H1 (cell line): ENCODE measurements at regions not wholly inside any gene's neighbourhood (a gene's known extent, or its start where the extent isn't known, plus 50 kb on each side); places are given as distances from the start of the nearest gene placed in this dataset.

Source experiments
- CTCF ChIA-PET: fragments of 300-600 bp; sonication (Branson Sonifier 250); formaldehyde crosslinking; loops from one replicate; lab custom pipeline; 2021; ENCODE audit not compliant: partially characterized antibody; lab: Charles Lee
- POLR2A ChIA-PET: fragments of 300-600 bp; sonication (Branson Sonifier 250); formaldehyde crosslinking; loops from one replicate; lab custom pipeline; 2021; ENCODE audit warnings: inconsistent platforms; ENCODE audit not compliant: partially characterized antibody; lab: Charles Lee
- DNase-seq, 2 experiments: peaks; one replicate each; pipeline versions ENCODE4 v3.0.0 to v3.0.0-alpha.2; 2010 to 2022; ENCODE audit warnings: low spot score in 2 of 2, low read depth in 1 of 2, mixed read lengths in 1 of 2
- FAIRE-seq: peaks from 2 replicates; lab custom pipeline; 2011; peaks lifted over from hg19 to GRCh38; lab: Jason Lieb, UNC
- H2AFZ ChIP-seq: 2 replicates; pipeline ENCODE4 v1.8.1; 2012; ENCODE audit warnings: low read length, inconsistent platforms
- H2AK5ac ChIP-seq: 2 replicates; pipeline ENCODE4 v1.6.1; 2013; ENCODE audit warnings: low read depth, low read length
- H2BK120ac ChIP-seq: replicated peaks from 2 replicates; pipeline ENCODE3; 2013; ENCODE audit warnings: low read depth, low read length, inconsistent platforms
- H2BK12ac ChIP-seq: 2 replicates; pipeline ENCODE4 v1.6.1; 2013; ENCODE audit warnings: low read depth, low read length
- H2BK15ac ChIP-seq: 2 replicates; pipeline ENCODE4 v1.6.1; 2013; ENCODE audit warnings: low read length
- H2BK20ac ChIP-seq: 2 replicates; pipeline ENCODE4 v1.6.1; 2013; ENCODE audit warnings: low read length
- H2BK5ac ChIP-seq: 2 replicates; pipeline ENCODE4 v1.6.1; 2013; ENCODE audit warnings: low read depth, low read length
- H3K14ac ChIP-seq: 2 replicates; pipeline ENCODE4 v1.6.1; 2013; ENCODE audit warnings: inconsistent platforms; ENCODE audit not compliant: insufficient read length
- H3K18ac ChIP-seq: 2 replicates; pipeline ENCODE4 v1.6.1; 2013; ENCODE audit warnings: low read length; ENCODE audit errors: extremely low read depth
- H3K23ac ChIP-seq: 2 replicates; pipeline ENCODE4 v1.6.1; 2013; ENCODE audit warnings: inconsistent platforms; ENCODE audit not compliant: insufficient read length
- H3K23me2 ChIP-seq: 2 replicates; pipeline ENCODE4 v1.6.1; 2013; ENCODE audit warnings: low read depth, low read length
- H3K27ac ChIP-seq: 2 replicates; pipeline ENCODE4 v1.6.1; 2011; ENCODE audit warnings: low read depth, low read length, inconsistent platforms
- H3K27me3 ChIP-seq, 4 experiments: replicated peaks in 1 of 4; 1 replicate in 1 of 4; 2 replicates in 3 of 4; pipeline versions ENCODE4 v1.6.1 to v1.8.1; 2011 to 2013; ENCODE audit warnings: low read length in 3 of 4, mild to moderate bottlenecking in 3 of 4, inconsistent platforms in 2 of 4, mixed read lengths in 2 of 4, moderate library complexity in 1 of 4; ENCODE audit not compliant: control insufficient read depth in 3 of 4, insufficient read depth in 3 of 4; ENCODE audit errors: extremely low read depth in 1 of 4
- H3K36me3 ChIP-seq, 4 experiments: 2 replicates each; pipeline versions ENCODE4 v1.6.1 to v1.8.1; 2011 to 2013; ENCODE audit warnings: mild to moderate bottlenecking in 4 of 4, low read length in 3 of 4, moderate library complexity in 2 of 4, control low read depth in 1 of 4, inconsistent platforms in 1 of 4; ENCODE audit not compliant: insufficient read depth in 4 of 4, control insufficient read depth in 2 of 4
- H3K4ac ChIP-seq: replicated peaks from 2 replicates; pipeline ENCODE3; 2013; ENCODE audit warnings: low read length, low read depth, mixed read lengths, inconsistent platforms; ENCODE audit not compliant: insufficient read length
- H3K4me1 ChIP-seq, 4 experiments: replicated peaks in 1 of 4; 1 replicate in 1 of 4; 2 replicates in 3 of 4; pipeline versions ENCODE4 v1.6.1 to v1.8.1; 2011 to 2013; ENCODE audit warnings: low read length in 3 of 4, inconsistent platforms in 2 of 4, mixed read lengths in 1 of 4; ENCODE audit not compliant: insufficient read depth in 4 of 4, control insufficient read depth in 3 of 4
- H3K4me2 ChIP-seq, 2 experiments: 2 replicates each; pipeline versions ENCODE4 v1.6.1 to v1.8.1; 2011 to 2013; ENCODE audit warnings: low read depth in 2 of 2, low read length in 2 of 2, control low read depth in 1 of 2, inconsistent platforms in 1 of 2, mild to moderate bottlenecking in 1 of 2; ENCODE audit not compliant: insufficient read depth in 1 of 2
- H3K4me3 ChIP-seq, 4 experiments: fragments of 200-600, 300-600 bp in 1 of 4; sonication (generic), shearing (Covaris generic), sonication (Bioruptor Twin) in 1 of 4; 2 replicates each; pipeline versions ENCODE4 v1.5.1 to v1.8.1; 2011 to 2016; ENCODE audit warnings: low read length in 4 of 4, low read depth in 3 of 4, control low read depth in 2 of 4, inconsistent platforms in 2 of 4, mild to moderate bottlenecking in 2 of 4, mixed read lengths in 1 of 4, moderate library complexity in 1 of 4; ENCODE audit not compliant: insufficient read depth in 2 of 4; ENCODE audit errors: extremely low read depth in 1 of 4
- H3K56ac ChIP-seq: replicated peaks from 2 replicates; pipeline ENCODE3; 2013; ENCODE audit warnings: low read depth, mild to moderate bottlenecking, mixed read lengths, low read length, inconsistent platforms; ENCODE audit not compliant: insufficient read length
- H3K79me1 ChIP-seq: 2 replicates; pipeline ENCODE4 v1.6.1; 2013; ENCODE audit warnings: low read depth, low read length, control low read depth
- H3K79me2 ChIP-seq, 2 experiments: 2 replicates each; pipeline versions ENCODE4 v1.6.1 to v1.8.1; 2012 to 2013; ENCODE audit warnings: low read length in 2 of 2, mild to moderate bottlenecking in 2 of 2, inconsistent platforms in 1 of 2; ENCODE audit not compliant: insufficient read depth in 2 of 2, control insufficient read depth in 1 of 2
- H3K9ac ChIP-seq, 4 experiments: replicated peaks in 1 of 4; 1 replicate in 1 of 4; 2 replicates in 3 of 4; pipeline versions ENCODE4 v1.6.1 to v1.8.1; 2011 to 2013; ENCODE audit warnings: low read depth in 3 of 4, low read length in 3 of 4, control low read depth in 2 of 4, mild to moderate bottlenecking in 2 of 4, moderate library complexity in 2 of 4, inconsistent platforms in 1 of 4; ENCODE audit errors: extremely low read depth in 1 of 4
- H3K9me3 ChIP-seq, 2 experiments: 2 replicates each; pipeline versions ENCODE4 v1.6.1 to v1.8.1; 2012 to 2013; ENCODE audit warnings: mild to moderate bottlenecking in 2 of 2, moderate library complexity in 2 of 2, control low read depth in 1 of 2, inconsistent platforms in 1 of 2, low read depth in 1 of 2, low read length in 1 of 2, mixed read lengths in 1 of 2; ENCODE audit not compliant: insufficient read depth in 2 of 2
- H4K20me1 ChIP-seq, 2 experiments: replicated peaks in 1 of 2; 2 replicates each; pipeline versions ENCODE3 to v1.8.1; 2011 to 2013; ENCODE audit warnings: inconsistent platforms in 2 of 2, low read length in 2 of 2, mild to moderate bottlenecking in 1 of 2; ENCODE audit not compliant: insufficient read depth in 2 of 2, control insufficient read depth in 1 of 2
- H4K5ac ChIP-seq: 2 replicates; pipeline ENCODE4 v1.6.1; 2013; ENCODE audit warnings: low read length, low read depth, mixed read lengths, inconsistent platforms; ENCODE audit not compliant: insufficient read length
- H4K8ac ChIP-seq: 2 replicates; pipeline ENCODE4 v1.8.0; 2013; ENCODE audit warnings: mild to moderate bottlenecking, moderate library complexity, low read length, inconsistent platforms; ENCODE audit not compliant: insufficient read depth; ENCODE audit errors: extremely low read depth
- H4K91ac ChIP-seq: replicated peaks from 2 replicates; pipeline ENCODE3; 2013; ENCODE audit warnings: low read length, mixed read lengths, inconsistent platforms; ENCODE audit not compliant: insufficient read length
- BACH1 ChIP-seq: IDR thresholded peaks from 2 replicates; pipeline ENCODE4 v1.6.1; 2012; ENCODE audit warnings: low read length, improper control_type of control experiment
- CTBP2 ChIP-seq: IDR thresholded peaks from 2 replicates; pipeline ENCODE4 v1.7.0; 2011; ENCODE audit warnings: borderline replicate concordance, mild to moderate bottlenecking, moderate library complexity, mixed read lengths, low read length; ENCODE audit not compliant: insufficient read depth, insufficient read length
- CTCF ChIP-seq, 3 experiments: IDR thresholded peaks; 1 replicate in 2 of 3; 2 replicates in 1 of 3; pipeline versions ENCODE4 v1.5.1 to v1.6.1; 2011; ENCODE audit warnings: low read length in 3 of 3, mild to moderate bottlenecking in 3 of 3, inconsistent platforms in 2 of 3, low read depth in 1 of 3, moderate library complexity in 1 of 3; ENCODE audit not compliant: insufficient read depth in 1 of 3; ENCODE audit errors: control extremely low read depth in 1 of 3
- HDAC6 ChIP-seq: IDR thresholded peaks from one replicate; pipeline ENCODE4 v1.7.1; 2012; ENCODE audit warnings: low read depth, mild to moderate bottlenecking, inconsistent platforms, low read length, moderate library complexity
- JUN ChIP-seq: IDR thresholded peaks from 2 replicates; pipeline ENCODE4 v1.6.1; 2011; ENCODE audit warnings: low read depth, mild to moderate bottlenecking, improper control_type of control experiment, low read length
- JUND ChIP-seq: IDR thresholded peaks from 2 replicates; pipeline ENCODE4 v1.6.1; 2011; ENCODE audit warnings: mild to moderate bottlenecking, improper control_type of control experiment, low read length
- KDM1A ChIP-seq: fragments of 200-600, 300-600 bp; sonication (generic); IDR thresholded peaks from 2 replicates; pipeline ENCODE4 v1.7.1; 2016; ENCODE audit warnings: mild to moderate bottlenecking, low read length, borderline replicate concordance
- RAD21 ChIP-seq, 2 experiments: IDR thresholded peaks in 1 of 2; conservative IDR thresholded peaks in 1 of 2; 2 replicates each; pipeline ENCODE4 v1.6.1; 2011; ENCODE audit warnings: low read depth in 2 of 2, low read length in 2 of 2, improper control_type of control experiment in 1 of 2, inconsistent platforms in 1 of 2, mild to moderate bottlenecking in 1 of 2, moderate library complexity in 1 of 2
- SAP30 ChIP-seq: fragments of 300-600 bp; sonication (generic); IDR thresholded peaks from 2 replicates; pipeline ENCODE4 v1.7.1; 2012; ENCODE audit warnings: low read length, moderate library complexity, mild to moderate bottlenecking, inconsistent platforms; ENCODE audit not compliant: insufficient read depth, insufficient replicate concordance
- SIX5 ChIP-seq: IDR thresholded peaks from 2 replicates; pipeline ENCODE4 v1.6.1; 2011; ENCODE audit warnings: mild to moderate bottlenecking, low read depth, low read length
- TCF12 ChIP-seq: IDR thresholded peaks from 2 replicates; pipeline ENCODE4 v1.6.1; 2011; ENCODE audit warnings: low read depth, mild to moderate bottlenecking, low read length
- WGBS, 2 experiments: shearing (Covaris generic) in 1 of 2; methylation state at CpG; one replicate each; pipeline versions ENCODE4 v1.1.6 to v1.1.7; 2013 to 2015; ENCODE audit warnings: low lambda C conversion rate in 2 of 2, mixed read lengths in 2 of 2, inconsistent platforms in 1 of 2, low coverage in 1 of 2, missing lambda C conversion rate in 1 of 2; ENCODE audit not compliant: insufficient replicate concordance in 2 of 2, insufficient coverage in 1 of 2, insufficient read length in 1 of 2; ENCODE audit errors: extremely low coverage in 1 of 2, missing lambda C conversion rate in 1 of 2; 5-methylcytosine and 5-hydroxymethylcytosine counted together

GRCh38 chr2:82137441-82137840 is 1832.9 kb upstream of the LRRTM1 start:
- no peak overlapping the region for H2BK20ac ChIP-seq
- no peak for TF ChIP-seq SIX5
- TF ChIP-seq KDM1A, result no peak
- no peak for TF ChIP-seq SAP30
- TF ChIP-seq JUN, result no peak
- TF ChIP-seq JUND, result no peak
- TF ChIP-seq TCF12, result no peak
- no peak for TF ChIP-seq HDAC6
- no peak for TF ChIP-seq CTCF (IDR thresholded peaks at IDR 0.05; ENCODE audit: control extremely low read depth in 1 of 3, insufficient read depth in 1 of 3, low read depth in 1 of 3, low read length in 3 of 3)
- no peak for TF ChIP-seq CTBP2
- no peak for TF ChIP-seq RAD21 (IDR thresholded peaks at IDR 0.05 in 1 of 2, conservative IDR thresholded peaks at IDR 0.05 in 1 of 2; ENCODE audit: low read depth in 2 of 2, low read length in 2 of 2)
- TF ChIP-seq BACH1, result no peak
- TF ChIP-seq, all 59 proteins: peak for 0
- no peak overlapping the region for H2BK120ac ChIP-seq
- H3K4ac ChIP-seq, result no peak overlapping the region
- no peaks in the 10 kb centered on the region for H3K9me3 ChIP-seq
- ChIA-PET POLR2A (no interaction called here), CTCF (no interaction called here)
- no peak overlapping the region for H4K5ac ChIP-seq
- H3K36me3 ChIP-seq, result no peaks in the 10 kb centered on the region
- H3K27me3 ChIP-seq, result no peaks in the 10 kb centered on the region
- DNase-seq, result no peak
- no peak overlapping the region for H2BK12ac ChIP-seq
- no peak overlapping the region for H3K27ac ChIP-seq
- H3K9ac ChIP-seq, result no peak overlapping the region
- H3K23me2 ChIP-seq, result no peaks in the 10 kb centered on the region
- H3K79me1 ChIP-seq, result no peaks in the 10 kb centered on the region
- no peaks in the 10 kb centered on the region for H3K79me2 ChIP-seq
- no peak overlapping the region for H3K14ac ChIP-seq
- H4K8ac ChIP-seq, result no peak overlapping the region
- H3K56ac ChIP-seq, result no peak overlapping the region
- no peak overlapping the region for H2AK5ac ChIP-seq
- no peak overlapping the region for H4K91ac ChIP-seq
- no peak overlapping the region for H3K18ac ChIP-seq
- H2BK5ac ChIP-seq, result no peak overlapping the region
- H3K4me2 ChIP-seq, result no peak overlapping the region
- no peak overlapping the region for H3K4me3 ChIP-seq
- H2AFZ ChIP-seq, result no peak overlapping the region
- no peak overlapping the region for H2BK15ac ChIP-seq
- no peak overlapping the region for H3K23ac ChIP-seq
- WGBS, 2 experiments, result 92% methylated on average over 8 of the region's 8 CpGs; no CpG with 5 or more reads in 1 of the 2 experiments
- no peaks in the 10 kb centered on the region for H4K20me1 ChIP-seq
- H3K4me1 ChIP-seq, result no peaks in the 10 kb centered on the region
- FAIRE-seq, result no peak
